HEK293T (cell line): ENCODE measurements at regions not wholly inside any gene's neighbourhood (a gene's known extent, or its start where the extent isn't known, plus 50 kb on each side); places are given as distances from the start of the nearest gene placed in this dataset.

Experiments used
- CTCF ChIA-PET: fragments of 350-600 bp; formaldehyde crosslinking; extraction: SDS; loops from one replicate; lab custom pipeline; 2021; ENCODE audit warnings: antibody characterized with exemption, inconsistent platforms; lab: Yijun Ruan, JAX
- POLR2A ChIA-PET: fragments of 350-600 bp; formaldehyde crosslinking; extraction: SDS; loops from one replicate; lab custom pipeline; 2020; ENCODE audit warnings: antibody characterized with exemption, inconsistent platforms; lab: Yijun Ruan, JAX
- DNase-seq: peaks from one replicate; pipeline ENCODE4 v3.0.0; 2012; ENCODE audit warnings: mixed read lengths; ENCODE audit errors: extremely low spot score
- ARNT ChIP-seq: fragments of 450-650 bp; IDR thresholded peaks from 2 replicates; pipeline ENCODE4 v1.6.1; 2017; ENCODE audit warnings: mild to moderate bottlenecking
- BHLHE40 ChIP-seq: fragments of 450-650 bp; IDR thresholded peaks from 2 replicates; pipeline ENCODE4 v1.6.1; 2016; ENCODE audit warnings: mild to moderate bottlenecking, moderate library complexity, borderline replicate concordance
- CTBP1 ChIP-seq: fragments of 450-650 bp; IDR thresholded peaks from 2 replicates; pipeline ENCODE4 v1.6.1; 2016; ENCODE audit warnings: borderline replicate concordance
- ELF4 ChIP-seq: fragments of 450-650 bp; IDR thresholded peaks from 2 replicates; pipeline ENCODE4 v1.6.1; 2017; ENCODE audit warnings: antibody characterized with exemption
- FOXA1 ChIP-seq: fragments of 450-650 bp; IDR thresholded peaks from 2 replicates; pipeline ENCODE4 v1.6.1; 2016; ENCODE audit warnings: mild to moderate bottlenecking
- FOXK2 ChIP-seq: fragments of 450-650 bp; IDR thresholded peaks from 2 replicates; pipeline ENCODE4 v1.6.1; 2016; ENCODE audit warnings: mild to moderate bottlenecking
- FOXM1 ChIP-seq: fragments of 450-650 bp; IDR thresholded peaks from 2 replicates; pipeline ENCODE4 v1.6.1; 2017; ENCODE audit warnings: mild to moderate bottlenecking, borderline replicate concordance
- HDGF ChIP-seq: fragments of 450-650 bp; IDR thresholded peaks from 2 replicates; pipeline ENCODE4 v1.6.1; 2017; ENCODE audit warnings: antibody characterized with exemption, borderline replicate concordance
- L3MBTL2 ChIP-seq: fragments of 450-650 bp; conservative IDR thresholded peaks from 2 replicates; pipeline ENCODE4 v1.6.1; 2016; ENCODE audit warnings: mild to moderate bottlenecking
- LEF1 ChIP-seq: fragments of 450-650 bp; IDR thresholded peaks from 2 replicates; pipeline ENCODE4 v1.6.1; 2017; ENCODE audit warnings: mild to moderate bottlenecking, borderline replicate concordance
- NFRKB ChIP-seq: fragments of 450-650 bp; IDR thresholded peaks from 2 replicates; pipeline ENCODE4 v1.6.1; 2016; ENCODE audit warnings: mild to moderate bottlenecking, moderate library complexity
- SP1 ChIP-seq: fragments of 450-650 bp; IDR thresholded peaks from 2 replicates; pipeline ENCODE4 v1.6.1; 2017
- SUZ12 ChIP-seq: fragments of 450-650 bp; IDR thresholded peaks from 2 replicates; pipeline ENCODE4 v1.6.1; 2016; ENCODE audit warnings: mild to moderate bottlenecking
- TARDBP ChIP-seq: fragments of 450-650 bp; IDR thresholded peaks from 2 replicates; pipeline ENCODE4 v1.6.1; 2016
- ZNF384 ChIP-seq: fragments of 450-650 bp; IDR thresholded peaks from 2 replicates; pipeline ENCODE4 v1.6.1; 2016
- TF ChIP-seq, protein P1 (sequence below): fragments of 450-650 bp; IDR thresholded peaks from 2 replicates; pipeline ENCODE4 v1.6.1; 2016

DNA sequence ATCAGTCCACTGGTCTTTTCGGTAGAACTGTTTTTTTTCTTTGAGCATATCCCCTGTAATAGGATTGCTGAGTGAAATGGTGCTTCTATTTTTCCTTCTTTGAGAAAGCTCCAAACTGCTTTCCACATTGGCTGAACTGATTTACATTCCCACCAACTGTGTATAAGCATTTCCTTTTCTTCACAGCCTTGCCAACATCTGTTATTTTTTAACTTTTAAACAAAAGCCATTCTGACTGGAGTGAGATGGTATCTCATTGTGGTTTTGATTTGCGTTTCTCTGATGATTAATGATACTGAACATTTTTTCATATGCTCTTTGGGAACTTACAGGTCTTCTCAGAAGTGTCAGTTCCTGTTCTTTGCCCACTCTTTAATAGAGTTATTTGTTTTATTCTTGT lies 764.7 kb downstream of the MTRR start:
- POLR2A ChIA-PET = no interaction called here
- CTCF ChIA-PET = no interaction called here
- TF ChIP-seq ZNF384 (no peak), CTBP1 (no peak), NFRKB (no peak), SUZ12 (no peak), ELF4 (no peak), LEF1 (no peak), FOXK2 (no peak), TARDBP (no peak), FOXA1 (no peak), BHLHE40 (no peak), FOXM1 (no peak), SP1 (no peak), HDGF (no peak), L3MBTL2 (no peak), ARNT (no peak)
- TF ChIP-seq, protein P1, sequence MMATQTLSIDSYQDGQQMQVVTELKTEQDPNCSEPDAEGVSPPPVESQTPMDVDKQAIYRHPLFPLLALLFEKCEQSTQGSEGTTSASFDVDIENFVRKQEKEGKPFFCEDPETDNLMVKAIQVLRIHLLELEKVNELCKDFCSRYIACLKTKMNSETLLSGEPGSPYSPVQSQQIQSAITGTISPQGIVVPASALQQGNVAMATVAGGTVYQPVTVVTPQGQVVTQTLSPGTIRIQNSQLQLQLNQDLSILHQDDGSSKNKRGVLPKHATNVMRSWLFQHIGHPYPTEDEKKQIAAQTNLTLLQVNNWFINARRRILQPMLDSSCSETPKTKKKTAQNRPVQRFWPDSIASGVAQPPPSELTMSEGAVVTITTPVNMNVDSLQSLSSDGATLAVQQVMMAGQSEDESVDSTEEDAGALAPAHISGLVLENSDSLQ = no peak
- no peak for DNase-seq

DNA sequence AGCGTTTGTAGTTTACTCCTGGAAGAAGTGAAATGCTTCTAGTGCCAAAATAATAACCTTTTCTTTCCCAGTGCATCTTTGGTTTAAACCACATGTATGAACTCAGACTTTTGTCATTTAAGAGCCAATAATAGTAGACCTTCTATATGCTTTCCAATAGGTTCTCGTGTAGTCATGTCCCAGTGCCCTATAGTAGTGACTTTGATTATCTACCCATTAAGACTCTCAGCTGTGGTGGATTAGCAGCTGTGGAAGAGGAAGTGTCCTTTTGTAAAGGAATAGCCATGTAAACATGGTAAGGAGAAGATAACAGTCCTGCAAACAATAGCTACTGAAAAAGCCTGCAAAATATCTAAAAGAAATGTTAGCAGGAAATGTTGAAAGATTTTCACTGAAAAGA lies 765.3 kb downstream of the MTRR start:
- no peak for DNase-seq
- CTCF ChIA-PET = no interaction called here
- POLR2A ChIA-PET = no interaction called here
- TF ChIP-seq L3MBTL2 = no peak
- no peak for TF ChIP-seq NFRKB
- TF ChIP-seq HDGF = no peak
- TF ChIP-seq FOXM1 = no peak
- TF ChIP-seq ZNF384 = no peak
- TF ChIP-seq FOXA1 = no peak
- no peak for TF ChIP-seq LEF1

DNA sequence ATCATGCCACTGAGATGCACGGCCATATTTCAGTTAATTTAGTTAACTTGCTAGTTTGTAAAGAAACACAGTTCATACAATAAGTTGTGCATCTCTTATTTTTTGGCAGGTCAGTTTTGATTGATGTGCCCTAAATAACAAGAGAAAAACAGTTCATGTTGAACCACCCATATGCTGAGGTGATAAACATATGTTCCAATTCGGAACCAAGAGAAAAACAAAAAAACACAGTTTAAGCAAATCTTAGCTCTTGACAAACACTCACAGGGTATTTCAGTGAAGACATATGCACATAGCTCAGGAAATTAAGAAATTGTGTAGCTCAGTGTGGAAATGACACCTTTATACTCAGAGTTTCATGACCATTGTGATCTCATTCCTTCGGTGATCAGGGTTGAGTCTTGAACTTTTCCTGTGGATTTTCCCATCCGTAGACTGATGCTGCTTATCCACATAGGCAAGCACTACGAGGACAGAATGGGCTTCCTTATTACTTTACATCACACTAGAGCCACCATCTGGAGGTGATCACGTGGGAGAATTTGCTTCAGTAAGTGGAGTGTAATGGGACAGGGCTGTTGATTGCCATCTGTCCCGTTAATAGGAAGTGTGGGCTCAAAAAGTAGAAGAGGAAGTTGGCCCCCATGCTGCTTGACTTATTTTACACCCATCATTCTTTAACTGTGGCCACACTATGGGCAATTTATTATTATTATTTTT lies 773.0 kb downstream of the MTRR start:
- TF ChIP-seq FOXA1 (no peak), BHLHE40 (no peak), FOXM1 (no peak), ZNF384 (no peak), NFRKB (no peak), HDGF (no peak), L3MBTL2 (no peak), ELF4 (no peak), SP1 (no peak), ARNT (no peak), CTBP1 (no peak), TARDBP (no peak), FOXK2 (no peak), SUZ12 (no peak), LEF1 (no peak)
- TF ChIP-seq, protein P1 = no peak
- POLR2A ChIA-PET = no interaction called here
- DNase-seq = no peak
- CTCF ChIA-PET = no interaction called here

DNA sequence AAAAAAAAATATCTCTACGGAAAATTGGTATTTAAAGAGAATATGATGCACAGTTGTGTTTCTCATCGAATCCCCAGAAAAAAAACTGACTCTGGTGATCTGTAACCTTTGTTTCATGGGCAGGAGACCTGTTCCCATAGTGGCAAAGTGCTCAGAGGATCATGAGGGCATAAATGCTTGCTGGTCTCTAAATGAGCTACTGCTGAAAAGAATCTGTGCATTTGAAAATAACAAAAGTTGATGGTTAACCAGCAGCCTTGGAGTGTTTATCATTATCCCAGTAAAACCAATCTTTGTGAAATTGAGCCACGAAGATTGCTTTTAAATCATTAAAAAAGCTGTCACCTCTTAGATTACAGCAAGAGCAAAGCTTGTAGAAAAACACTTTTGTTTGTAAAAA lies 775.4 kb downstream of the MTRR start:
- no peak for DNase-seq
- ChIA-PET CTCF (no interaction called here), POLR2A (no interaction called here)
- no peak for TF ChIP-seq CTBP1
- TF ChIP-seq ARNT = no peak
- TF ChIP-seq BHLHE40 = no peak
- TF ChIP-seq, protein P1 = no peak
- no peak for TF ChIP-seq NFRKB
- TF ChIP-seq SP1 = no peak
- TF ChIP-seq SUZ12 = no peak
- no peak for TF ChIP-seq ZNF384
- no peak for TF ChIP-seq L3MBTL2
- no peak for TF ChIP-seq TARDBP
- no peak for TF ChIP-seq FOXK2
- TF ChIP-seq FOXA1 = no peak
- TF ChIP-seq LEF1 = no peak
- TF ChIP-seq FOXM1 = no peak
- no peak for TF ChIP-seq HDGF
- TF ChIP-seq ELF4 = no peak

DNA sequence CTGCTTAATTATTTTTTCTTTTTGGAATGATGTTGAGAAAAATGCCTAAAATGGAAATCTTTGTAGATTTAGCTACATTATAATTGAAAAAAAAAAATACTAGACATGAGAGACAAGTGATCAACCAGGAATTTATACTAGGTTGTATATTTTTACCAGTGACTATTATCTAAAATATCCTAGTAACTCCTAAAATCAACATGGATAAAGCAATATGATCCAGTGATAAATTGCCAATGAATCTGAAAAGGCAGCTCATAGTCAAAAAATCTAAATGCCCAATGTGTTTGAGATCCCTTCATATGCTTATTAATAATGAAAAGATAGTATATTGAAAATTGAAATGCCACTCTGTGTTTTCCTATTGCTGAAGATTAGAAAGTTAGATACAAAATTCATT lies 778.2 kb downstream of the MTRR start:
- DNase-seq = no peak
- POLR2A ChIA-PET = no interaction called here
- CTCF ChIA-PET = no interaction called here
- TF ChIP-seq SP1 = no peak
- TF ChIP-seq LEF1 = no peak
- no peak for TF ChIP-seq ZNF384
- no peak for TF ChIP-seq SUZ12
- TF ChIP-seq CTBP1 = no peak
- TF ChIP-seq L3MBTL2 = no peak
- no peak for TF ChIP-seq HDGF
- TF ChIP-seq FOXM1 = no peak
- TF ChIP-seq NFRKB = no peak
- no peak for TF ChIP-seq ELF4
- TF ChIP-seq FOXA1 = no peak

DNA sequence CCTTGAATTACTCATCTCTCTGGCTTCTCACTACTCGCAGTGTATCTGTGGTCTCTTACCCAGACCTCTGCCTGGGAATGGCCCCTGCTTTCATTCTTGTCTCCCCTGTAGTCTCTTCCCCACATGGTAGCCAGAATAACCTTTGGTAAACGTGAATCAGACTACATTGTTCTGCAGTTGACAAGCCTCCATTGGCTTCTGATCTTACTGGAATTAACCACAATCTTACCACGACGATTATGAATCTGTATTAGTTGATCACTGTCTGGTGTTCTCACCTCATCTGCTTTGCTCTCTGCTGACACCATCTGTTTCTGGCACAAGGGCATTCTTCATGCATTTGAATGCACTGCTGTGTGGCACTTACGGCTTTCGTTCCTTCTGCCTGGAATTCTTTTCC lies 781.2 kb downstream of the MTRR start:
- ChIA-PET POLR2A (no interaction called here), CTCF (no interaction called here)
- TF ChIP-seq SP1 (no peak), LEF1 (no peak), FOXA1 (no peak), TARDBP (no peak), NFRKB (no peak), L3MBTL2 (no peak), SUZ12 (no peak)
- DNase-seq = no peak
